GM13977 (cell line): ENCODE measurements at regions not wholly inside any gene's neighbourhood (a gene's known extent, or its start where the extent isn't known, plus 50 kb on each side); places are given as distances from the start of the nearest gene placed in this dataset.
"Not testable (repeated sequence)": the region's sequence is repeated elsewhere in the genome, so short reads cannot be mapped to it uniquely, and the experiment has no call there.

Experiments used
- DNase-seq: peaks from one replicate; pipeline ENCODE4 v3.0.0; 2012; ENCODE audit warnings: low spot score
- CTCF ChIP-seq: IDR thresholded peaks from 2 replicates; pipeline ENCODE4 v1.5.1; 2012; ENCODE audit warnings: mild to moderate bottlenecking, control low read depth; ENCODE audit not compliant: insufficient read depth; ENCODE audit errors: extremely low read depth, missing control alignments
- in situ Hi-C: fragments of 300-500 bp; cut with MboI; formaldehyde crosslinking; loops from one replicate; pipeline ENCODE4 v1.12.0; 2022; ENCODE audit warnings: low sequenced_read_pairs, low pct_unique_long_range_greater_than_20kb, mixed read lengths, inconsistent platforms; ENCODE audit not compliant: unreplicated experiment

DNA sequence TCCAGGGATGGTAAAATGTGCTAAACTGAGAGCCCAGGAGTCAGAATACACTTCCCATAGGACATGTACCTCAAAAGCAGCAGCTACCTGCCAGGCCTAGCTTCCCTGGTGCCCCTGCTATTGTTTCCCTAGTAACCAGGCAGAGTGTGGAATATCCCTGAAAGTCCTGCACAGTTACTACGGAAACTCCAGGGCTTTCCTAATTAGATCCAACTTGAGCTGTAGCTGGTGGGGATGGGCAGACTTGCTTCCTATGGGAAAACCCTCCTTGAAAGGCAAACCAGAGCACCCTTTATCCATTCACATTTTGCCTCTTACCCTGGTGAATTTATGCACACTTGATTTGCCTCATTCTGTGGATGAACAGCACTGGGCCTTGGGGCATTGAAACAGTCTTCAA is 559.9 kb upstream of the PBX1 start:
- DNase-seq, result no peak
- in situ Hi-C loops, result no loop called here
- TF ChIP-seq CTCF, result no peak

DNA sequence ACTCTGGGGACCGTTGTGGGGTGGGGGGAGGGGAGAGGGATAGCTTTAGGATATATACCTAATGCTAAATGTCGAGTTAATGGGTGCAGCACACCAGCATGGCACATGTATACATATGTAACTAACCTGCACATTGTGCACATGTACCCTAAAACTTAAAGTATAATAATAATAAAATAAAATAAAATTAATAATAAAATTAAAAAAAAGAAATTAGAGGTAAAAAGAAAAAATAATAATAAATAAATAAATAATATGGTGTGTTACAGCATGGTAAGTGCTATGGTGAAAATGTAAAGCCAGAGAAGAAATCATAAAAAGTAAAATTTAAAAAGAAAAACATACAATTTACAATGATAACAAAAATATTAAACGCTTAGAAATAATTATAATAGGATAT is 552.8 kb upstream of the PBX1 start:
- in situ Hi-C loops, DNase-seq: not testable (repeated sequence)

- no peak for TF ChIP-seq CTCF
- in situ Hi-C loops, result no loop called here
- no peak for DNase-seq
These were observed 552.4 kb upstream of the PBX1 start for GRCh38 chr1:164006621-164007020.

- no peak for TF ChIP-seq CTCF
- in situ Hi-C loops, result no loop called here
- DNase-seq, result no peak
These were observed 541.7 kb upstream of the PBX1 start for GRCh38 chr1:164017239-164017638.

GRCh38 chr1:164020391-164020790 is 538.6 kb upstream of the PBX1 start:
- DNase-seq, result no peak
- in situ Hi-C loops, result no loop called here
- TF ChIP-seq CTCF, result no peak

DNA sequence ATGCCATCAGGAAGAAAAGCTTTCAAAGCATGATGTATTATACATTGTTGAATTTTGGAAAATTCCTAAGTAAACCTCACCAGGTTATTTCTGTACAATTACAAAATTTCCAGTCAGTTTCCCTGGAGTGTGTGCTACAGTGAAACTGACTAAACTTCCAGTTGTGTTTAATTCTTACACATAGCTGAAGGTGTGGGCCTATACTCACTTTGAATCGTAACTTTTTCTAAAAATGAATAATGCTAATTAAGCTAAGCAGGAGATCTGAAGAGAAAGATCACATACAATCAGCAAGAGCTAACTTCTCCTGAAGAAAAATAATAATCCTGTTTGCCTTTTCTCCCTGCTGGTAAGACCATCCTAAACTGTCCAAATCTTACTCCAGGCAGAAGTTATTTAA is 537.2 kb upstream of the PBX1 start:
- in situ Hi-C loops, result no loop called here
- no peak for DNase-seq
- TF ChIP-seq CTCF, result no peak

DNA sequence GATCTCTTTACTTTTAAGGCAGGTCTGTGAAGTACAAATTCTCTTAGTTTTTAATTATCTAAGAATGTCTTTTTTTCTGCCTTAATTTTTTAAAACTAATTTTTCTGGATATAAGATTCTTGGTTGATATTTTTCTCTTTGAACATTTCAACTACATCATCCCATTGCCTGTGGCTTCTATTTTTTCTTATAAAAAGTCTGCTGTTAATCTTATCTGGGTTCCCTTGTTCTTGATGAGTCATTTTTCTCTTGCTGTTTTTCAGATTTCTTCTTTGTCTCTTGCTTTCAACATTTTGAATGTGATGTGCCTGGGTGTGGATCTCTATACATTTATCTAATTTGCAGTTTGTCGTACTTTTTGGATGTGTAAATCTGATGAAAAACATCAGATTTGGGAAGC is 525.2 kb upstream of the PBX1 start:
- TF ChIP-seq CTCF, result no peak
- in situ Hi-C loops, result no loop called here
- no peak for DNase-seq

DNA sequence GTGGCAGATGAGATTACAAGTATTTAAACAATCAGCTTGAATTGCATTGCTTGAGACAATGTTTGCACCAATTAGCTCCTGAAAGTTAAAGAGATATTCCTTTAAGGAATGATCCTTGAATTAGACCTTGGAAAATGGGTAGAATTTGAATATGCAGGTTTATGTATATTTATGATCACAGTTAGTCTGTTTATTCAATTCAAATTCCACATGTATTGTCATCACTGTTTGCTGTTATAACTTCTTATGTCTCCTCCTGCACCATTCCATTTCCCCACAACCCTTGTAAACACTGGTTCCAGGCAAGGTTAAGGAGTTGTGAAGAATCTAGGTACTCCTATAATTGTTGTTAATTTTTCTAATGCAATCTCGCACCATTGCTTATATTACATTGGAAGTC is 518.2 kb upstream of the PBX1 start:
- in situ Hi-C loops, result no loop called here
- DNase-seq, result no peak
- no peak for TF ChIP-seq CTCF
